DMS114 treated with DMSO at 0.1 percent for 48 hours (cell line): ENCODE measurements at regions not wholly inside any gene's neighbourhood (a gene's known extent, or its start where the extent isn't known, plus 50 kb on each side); places are given as distances from the start of the nearest gene placed in this dataset.
"Not testable (repeated sequence)": the region's sequence is repeated elsewhere in the genome, so short reads cannot be mapped to it uniquely, and the experiment has no call there.

ENCODE experiments used
- DNase-seq: peaks from one replicate; lab custom pipeline; 2025; ENCODE audit not compliant: unreplicated experiment; lab: John Stamatoyannopoulos, UW

DNA sequence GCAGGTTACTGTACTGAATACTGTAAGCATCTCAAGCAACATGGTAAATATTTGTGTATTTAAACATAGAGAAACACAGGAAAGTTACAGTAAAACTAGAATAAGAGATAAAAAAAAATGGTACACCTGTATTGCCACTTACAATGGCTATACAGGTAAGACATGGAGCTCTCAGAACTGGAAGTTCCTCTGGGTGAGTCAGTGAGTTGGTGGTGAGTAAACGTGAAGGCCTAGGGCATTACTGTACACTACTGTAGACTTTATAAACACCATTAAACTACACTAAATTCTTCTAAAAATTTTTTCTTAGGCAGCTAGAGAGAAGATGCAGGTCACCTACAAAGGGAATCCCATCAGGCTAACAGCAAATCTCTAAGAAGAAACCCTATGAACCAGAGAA lies 872.9 kb downstream of the TAF11L14 start:
- no peak for DNase-seq

DNA sequence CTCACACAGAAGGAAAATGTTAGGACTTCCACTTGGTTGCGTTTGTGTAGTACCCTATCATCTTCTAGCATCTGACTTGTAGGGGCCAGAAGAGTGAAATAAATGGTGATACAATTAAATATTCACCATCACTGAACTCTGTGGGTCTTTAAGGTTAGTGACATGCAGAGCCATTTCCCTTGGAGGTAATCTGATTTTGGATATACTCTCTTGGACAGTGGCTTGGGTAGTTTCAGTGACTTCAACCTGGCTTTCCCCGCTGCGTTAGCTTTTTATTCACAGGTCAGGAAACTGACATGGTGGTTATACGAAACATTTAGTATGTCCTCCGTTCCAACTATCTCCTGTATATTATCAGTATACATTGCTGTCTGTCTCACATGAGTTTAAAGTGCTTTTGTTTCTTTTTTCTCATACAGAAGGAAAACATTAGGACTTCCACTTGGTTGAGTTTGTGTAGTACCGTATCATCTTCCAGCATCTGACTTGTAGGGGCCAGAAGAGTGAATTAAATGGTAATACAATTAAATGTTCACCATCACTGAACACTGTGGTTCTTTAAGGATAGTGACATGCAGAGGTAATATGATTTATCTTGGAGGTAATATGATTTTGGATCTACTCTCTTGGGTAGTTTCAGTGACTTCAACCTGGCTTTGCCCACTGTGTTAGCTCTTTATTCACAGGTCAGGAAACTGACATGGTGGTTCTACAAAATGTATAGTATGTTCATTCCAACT lies 883.6 kb downstream of the TAF11L14 start:
- no peak for DNase-seq

DNA sequence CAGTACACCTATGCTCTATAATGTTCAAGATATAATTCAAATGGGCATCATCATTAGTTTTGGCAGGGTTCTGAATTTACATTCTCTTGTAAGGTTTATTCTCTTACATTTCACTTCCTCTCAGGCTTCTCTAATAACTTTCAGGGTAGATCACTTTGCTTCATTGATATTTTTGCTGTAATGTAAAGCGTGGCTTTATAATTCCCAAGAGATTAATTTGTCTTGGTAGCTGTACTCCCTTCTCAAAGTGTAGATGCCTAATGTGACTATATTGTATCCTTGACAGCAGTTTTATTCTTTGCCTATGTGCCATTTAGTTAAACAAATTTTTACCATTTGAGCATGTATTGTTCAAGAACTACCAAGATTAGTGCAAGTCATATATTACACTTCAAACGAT lies 889.1 kb downstream of the TAF11L14 start:
- no peak for DNase-seq

DNA sequence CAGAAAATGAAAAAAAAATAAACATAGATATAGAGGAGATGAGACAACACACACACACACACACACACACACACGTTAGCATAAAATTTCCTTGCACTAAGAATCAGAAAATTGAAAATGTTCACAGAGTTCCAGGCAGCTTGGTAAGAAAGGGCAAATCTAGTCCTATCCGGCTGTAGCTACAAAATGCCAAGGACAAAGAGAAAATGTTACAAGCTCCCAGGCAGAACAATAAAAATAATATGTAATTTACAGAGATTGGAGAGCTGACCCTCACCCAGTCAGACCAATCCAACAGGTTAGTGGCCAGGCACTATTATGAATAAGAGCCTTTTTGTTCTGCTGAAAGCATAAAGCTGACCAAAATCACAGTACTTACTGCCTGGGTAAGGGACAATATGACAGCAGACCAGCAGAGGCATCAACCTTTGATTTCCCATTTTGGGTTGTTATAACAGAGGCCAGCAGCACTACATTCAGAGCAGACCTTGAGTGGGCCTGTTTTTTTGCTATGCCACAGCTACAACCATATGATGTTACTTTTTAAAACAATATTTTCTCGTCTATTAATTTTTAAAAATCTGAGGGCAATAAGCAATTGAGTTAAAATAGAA lies 892.6 kb downstream of the TAF11L14 start:
- DNase-seq: no peak

DNA sequence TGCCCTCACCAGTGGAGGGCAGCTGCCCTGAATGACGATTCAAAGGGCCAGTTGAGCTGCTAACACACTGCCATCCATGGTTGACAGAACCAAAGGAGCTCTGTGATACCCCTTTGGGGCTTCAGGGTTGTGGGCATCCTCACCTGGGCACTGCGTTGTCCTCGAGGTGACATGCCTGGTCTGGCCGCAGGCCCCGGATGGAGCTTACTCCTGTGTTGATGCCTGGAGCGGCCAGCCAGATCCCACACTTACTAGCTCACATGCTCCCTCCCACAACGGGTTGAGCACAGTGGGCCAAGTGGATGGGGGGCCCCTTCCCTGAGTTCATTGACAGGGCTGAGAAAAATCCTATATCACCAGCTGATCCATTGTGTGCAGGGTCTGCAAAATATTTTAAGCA lies 898.9 kb downstream of the TAF11L14 start:
- DNase-seq: no peak

DNA sequence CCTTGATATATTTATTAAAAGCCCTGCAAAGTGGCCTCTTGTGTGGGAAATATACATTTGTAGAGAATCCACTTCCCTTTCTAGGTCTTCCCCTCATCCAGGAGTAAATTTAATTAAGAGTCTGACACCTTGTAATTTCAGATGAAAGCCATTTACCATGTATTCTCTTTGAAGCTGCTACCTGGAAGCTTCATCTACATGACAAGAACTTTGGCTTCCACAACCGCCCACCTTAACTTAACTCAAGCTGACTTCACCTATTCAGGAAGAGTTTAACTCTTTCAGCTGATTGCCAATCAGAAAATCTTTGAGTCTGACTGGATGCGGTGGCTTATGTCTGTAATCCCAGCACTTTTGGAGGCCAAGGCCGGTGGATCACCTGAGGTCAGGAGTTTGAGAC lies 899.9 kb downstream of the TAF11L14 start:
- no peak for DNase-seq

DNA sequence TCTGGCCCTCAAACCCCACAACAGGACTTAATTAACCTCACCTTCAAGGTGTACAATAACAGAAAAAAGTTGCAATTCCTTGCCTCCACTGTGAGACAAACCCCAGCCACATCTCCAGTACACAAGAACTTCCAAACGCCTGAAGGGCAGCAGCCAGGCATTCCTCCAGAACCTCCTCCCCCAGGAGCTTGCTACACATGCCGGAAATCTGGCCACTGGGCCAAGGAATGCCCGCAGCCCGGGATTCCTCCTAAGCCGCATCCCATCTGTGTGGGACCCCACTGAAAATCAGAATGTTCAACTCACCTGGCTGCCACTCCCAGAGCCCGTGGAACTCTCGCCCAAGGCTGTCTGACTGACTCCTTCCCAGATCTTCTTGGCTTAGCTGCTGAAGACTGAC lies 901.5 kb downstream of the TAF11L14 start:
- not testable (repeated sequence) for DNase-seq

DNA sequence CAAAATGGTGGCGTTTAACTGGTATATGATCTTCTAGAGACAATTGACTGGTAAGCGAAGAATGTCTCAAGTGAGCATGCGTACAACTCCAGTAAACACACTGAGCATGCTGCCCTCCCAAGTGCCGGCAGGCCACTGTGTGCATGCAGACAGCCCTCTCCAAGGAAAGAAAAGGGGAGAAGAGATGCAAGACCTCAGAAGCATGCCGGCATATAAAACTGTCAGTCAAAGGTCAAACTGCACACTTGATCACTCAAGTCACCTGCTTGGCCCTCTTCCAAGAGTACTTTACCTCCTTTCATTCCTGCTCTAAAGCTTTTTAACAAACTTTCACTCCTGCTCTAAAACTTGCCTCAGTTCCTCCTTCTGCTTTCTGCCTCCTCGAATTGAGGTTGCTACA lies 910.2 kb downstream of the TAF11L14 start:
- no peak for DNase-seq

DNA sequence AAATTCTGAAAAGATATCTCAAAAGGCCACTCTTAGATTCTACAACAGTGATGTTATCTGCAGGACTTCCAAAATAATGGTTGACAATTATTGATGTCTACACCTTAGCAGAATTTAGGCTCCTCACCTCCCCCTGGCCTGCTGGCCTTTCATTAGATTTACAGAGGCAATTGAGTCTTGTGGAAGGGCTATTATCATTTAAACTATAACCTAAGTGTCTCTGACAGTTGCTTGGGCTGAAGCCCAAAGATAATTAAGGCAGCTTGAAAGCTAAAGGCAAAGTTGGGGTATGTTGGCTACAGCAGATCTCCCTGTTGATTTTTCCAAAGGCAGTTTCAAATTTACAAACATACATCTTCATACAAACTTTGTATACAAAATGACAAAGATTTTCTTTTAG lies 912.3 kb downstream of the TAF11L14 start:
- no peak for DNase-seq

DNA sequence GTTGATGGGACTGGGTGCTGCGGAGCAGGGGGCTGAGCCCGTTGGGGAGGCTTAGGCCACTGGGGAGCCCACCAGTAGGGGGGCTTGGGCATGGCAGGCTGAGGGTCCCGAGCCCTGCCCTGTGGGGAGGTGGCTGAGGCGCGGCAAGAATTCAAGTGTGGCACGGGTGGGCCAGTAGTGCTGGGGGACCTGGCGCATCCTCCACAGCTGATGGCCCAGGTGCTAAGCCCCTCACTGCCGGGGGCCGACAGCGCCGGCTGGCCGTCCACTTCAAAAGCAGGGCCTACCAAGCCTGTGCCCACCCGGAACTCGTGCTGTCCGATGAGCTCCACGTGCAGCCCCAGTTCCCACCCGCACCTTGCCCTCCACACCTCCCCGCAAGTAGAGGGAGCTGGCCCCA lies 917.5 kb downstream of the TAF11L14 start:
- no peak for DNase-seq

DNA sequence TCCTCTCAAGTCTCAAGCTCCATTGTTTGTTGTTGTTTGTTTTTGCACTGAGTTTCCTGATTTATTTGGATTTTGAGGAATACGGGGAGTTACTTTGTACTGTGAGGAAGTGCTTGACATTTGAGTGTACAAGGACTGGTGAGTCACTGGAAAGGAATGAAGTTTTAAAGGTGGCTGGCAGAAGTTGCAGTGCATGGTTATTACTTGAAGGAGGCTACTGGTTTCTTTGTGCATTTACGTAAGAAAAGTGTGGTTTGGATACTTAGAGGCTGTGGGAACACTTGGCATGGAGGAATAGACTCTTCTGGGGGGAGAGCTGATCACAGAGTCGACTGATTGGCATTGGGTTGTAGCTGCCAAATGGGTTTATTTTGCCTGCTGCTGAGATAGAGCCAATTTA lies 919.0 kb downstream of the TAF11L14 start:
- no peak for DNase-seq

DNA sequence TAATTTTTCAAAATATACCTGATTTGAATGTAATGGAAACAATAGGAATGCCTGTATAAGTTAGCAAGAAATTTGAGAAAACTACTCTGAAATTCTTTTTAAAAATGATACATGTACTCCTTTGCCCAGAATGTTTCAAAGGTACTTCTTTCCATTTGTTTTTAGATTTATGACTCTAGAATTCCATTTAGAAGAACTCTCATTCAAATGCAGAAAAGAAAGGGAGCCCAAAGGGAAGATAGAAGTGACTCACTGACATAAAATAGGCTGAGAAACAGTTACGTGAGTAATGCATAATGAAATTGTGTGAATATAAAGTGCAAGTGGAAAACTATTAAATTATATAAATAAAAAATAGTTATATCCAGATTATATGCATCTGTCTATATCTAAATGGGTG lies 926.3 kb downstream of the TAF11L14 start:
- no peak for DNase-seq

DNA sequence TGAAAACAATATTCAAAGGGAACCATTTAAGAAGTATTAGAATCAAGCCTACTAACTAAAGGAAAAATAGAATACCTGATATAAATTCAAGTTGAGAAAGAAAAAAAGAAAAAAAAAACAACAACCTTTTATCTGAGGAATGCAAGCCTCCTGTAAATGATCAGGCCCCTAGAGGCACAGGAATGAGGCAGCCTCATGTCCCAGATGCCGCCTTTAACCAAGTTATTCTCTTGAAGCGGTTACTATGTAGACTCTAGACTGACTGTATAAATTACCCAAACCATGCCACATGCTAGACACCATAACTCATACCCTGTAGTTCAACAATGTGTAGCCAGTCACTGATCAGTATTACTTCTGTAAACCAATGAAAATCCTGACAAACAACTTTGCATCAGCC lies 929.6 kb downstream of the TAF11L14 start:
- no peak for DNase-seq

DNA sequence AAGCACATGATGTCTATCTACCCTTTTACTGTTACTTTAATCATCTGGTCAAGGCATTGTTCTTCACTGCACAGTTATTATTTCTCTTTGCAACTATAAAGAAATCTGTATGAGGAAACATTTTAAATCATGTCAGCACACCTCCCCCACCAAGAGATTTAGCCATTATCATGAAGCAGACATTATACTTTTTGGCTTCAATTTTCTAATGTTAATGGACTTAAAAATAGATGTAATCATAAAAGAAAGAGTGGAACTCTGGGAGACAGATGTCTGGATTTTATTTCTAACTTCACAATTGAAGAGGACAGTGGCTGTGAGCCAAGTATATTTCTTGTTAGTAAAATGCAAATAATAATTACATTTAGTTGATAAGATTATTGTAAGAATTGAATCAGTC lies 932.4 kb downstream of the TAF11L14 start:
- no peak for DNase-seq

DNA sequence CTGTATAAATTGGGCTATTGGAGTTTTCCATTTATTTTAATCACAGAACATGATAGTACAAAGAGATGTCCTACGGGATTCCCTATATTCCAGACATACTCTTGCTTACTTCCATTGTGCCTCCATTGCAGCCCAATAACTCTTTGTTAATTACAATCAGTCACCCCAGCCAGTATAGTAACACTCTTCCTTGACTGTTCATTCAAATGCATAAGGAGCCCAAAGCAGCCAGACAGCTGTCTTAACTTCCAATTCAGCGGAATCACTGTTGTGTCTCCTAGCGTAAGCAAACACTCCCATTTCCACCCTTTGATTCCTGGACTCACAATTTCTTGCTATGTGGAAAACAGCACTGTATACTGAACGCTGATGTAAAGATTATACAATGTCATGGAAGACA lies 942.3 kb downstream of the TAF11L14 start:
- no peak for DNase-seq

DNA sequence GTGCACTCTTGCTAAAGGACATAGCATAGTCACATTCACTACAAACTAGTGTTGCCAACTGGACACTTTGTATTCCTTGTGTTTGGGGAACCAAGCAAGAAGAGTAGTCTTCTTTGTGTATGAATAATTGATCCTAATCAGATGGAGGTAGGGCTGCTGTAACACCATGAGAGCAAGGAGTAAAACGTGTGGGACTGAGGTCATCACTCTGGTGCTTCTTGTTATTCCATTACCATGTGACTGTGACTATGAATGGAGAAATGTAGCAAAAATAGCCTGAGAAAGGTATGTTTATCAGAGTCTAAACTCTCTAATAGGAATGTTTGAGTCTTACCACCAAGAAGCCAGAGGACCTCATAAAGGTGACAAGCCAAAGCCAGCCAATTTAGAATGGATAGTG lies 966.9 kb downstream of the TAF11L14 start:
- DNase-seq: no peak

DNA sequence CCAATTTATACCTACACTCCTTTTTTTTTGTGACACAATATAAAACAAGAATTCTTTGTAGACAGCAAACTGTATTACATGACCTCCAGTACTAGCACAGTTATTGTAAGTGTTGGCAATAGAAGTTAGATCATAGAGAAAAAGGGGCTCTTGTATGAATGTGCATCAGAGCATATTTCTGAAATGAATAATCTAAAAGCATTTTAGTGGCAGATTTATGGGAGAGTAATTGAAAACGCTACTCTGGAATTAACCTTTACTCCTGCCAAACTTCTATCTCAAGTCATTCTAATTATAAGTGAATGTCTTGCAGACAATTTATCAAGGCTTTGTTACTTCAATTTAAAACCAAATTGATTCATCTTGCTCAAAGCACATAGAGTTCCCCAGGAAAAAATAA lies 968.1 kb downstream of the TAF11L14 start:
- DNase-seq: no peak

DNA sequence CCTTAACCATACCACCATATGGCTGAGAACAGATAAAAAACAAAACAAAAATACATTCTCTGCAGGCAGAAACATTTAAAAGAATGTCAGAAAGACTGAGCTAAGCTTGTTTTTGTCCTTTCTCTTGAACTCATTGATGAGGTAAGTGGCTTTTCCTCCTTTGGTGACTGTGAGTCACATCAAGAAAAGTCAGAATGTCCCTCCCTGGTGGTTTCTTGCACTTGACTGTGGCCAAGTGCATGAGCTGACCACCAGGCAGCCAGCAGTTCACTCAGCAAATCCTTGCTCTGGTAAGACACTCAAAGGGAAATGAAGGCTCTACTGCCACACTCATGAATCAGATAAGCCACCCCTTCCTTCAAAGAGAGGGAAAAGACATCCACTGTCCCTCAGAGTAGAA lies 970.9 kb downstream of the TAF11L14 start:
- DNase-seq: no peak

DNA sequence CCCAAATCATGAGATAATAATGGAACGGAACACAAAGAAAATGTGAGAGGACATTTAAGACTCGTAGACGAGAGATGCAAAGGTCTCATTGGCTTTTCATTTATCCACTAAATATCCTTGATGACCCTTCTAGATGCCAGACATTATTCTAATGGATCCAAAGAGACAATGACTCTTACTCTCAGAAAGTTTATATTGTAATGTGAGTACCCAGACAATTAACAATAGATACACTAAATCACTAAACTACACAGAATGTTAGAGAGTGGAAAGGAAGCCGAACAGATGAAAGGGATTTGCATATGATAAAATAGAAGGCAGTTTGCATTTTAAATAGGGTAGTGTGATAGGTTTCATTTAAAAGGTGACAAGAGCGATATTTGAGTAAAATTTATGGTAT lies 973.3 kb downstream of the TAF11L14 start:
- no peak for DNase-seq

DNA sequence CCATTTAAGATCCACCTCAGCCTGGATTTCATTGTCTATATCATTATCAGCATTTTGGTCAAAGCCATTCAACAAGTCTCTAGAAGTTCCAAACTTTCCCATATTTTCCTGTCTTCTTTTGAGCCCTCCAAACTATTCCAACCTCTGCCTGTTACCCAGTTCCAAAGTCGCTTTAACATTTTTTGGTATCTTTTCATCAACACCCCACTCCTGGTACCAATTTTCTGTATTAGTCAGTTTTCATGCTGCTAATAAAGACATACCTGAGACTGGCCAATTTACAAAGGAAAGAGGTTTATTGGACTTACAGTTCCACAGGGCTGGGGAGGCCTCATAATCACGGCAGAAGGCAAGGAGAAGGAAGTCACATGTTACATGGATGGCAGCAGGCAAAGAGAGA lies 982.9 kb downstream of the TAF11L14 start:
- not testable (repeated sequence) for DNase-seq

DNA sequence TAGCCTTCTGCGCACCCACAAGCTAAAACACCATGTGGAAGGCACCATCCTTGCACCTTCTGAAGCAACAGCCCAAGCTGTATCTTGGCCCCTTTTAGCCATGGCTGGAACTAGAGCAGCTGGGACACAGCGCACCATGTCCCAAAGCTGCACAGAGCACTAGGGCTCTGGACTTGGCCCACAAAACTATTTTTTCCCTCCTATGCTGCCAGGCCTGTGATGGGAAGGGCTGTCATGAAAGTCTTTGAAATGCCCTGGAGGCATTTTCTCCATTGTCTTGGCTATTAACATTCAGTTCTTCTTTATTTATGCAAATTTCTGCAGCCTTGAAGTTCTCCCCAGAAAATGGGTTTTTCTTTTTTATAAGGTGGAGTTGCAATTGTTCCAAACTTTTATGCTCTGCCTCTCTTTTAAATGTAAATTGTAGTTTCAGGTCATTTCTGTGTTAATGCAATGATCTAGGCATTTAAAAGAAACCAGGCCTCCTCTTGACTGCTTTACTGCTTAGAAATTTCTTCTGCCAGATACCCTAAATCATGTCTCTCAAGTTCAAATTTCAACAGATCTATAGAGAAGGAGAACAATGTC lies 996.3 kb downstream of the TAF11L14 start:
- no peak for DNase-seq

DNA sequence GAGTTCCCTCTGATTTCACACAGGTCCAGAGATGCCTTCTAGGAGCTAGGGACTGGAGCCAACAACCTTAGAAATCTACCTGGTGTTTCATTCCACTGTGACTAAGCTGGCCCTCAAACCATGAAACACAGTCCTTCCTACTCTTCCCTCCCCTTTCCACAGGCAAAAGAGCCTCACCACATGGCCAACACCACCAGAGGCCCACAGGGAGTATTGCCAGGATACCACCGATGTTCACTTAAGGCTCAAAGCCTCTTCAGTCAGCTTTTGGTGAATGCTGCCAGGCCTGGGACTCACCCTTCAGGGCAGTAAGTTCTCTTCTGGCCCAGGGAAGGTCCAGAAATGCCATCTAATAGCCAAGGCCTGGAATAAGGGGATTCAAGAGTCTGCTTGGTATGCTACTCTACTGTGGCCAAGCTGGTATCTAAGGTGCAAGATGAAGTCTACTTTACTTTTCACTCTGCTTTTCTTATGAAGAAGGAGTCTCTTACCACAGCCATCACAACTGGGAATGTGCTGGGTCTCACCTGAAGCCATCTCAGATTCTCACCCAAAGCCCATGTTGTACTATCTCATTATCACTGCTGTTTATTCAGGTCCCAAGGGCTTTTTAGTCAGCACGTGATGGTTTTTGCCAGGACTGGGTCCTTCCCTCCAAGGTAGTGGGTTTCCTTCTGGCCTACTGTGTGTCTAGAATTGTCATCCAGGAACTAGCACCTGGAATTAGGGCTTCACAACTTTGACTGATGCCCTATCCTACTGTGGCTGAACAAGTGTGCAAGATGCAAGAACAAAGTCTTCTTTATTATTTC lies 1018.4 kb downstream of the TAF11L14 start:
- no peak for DNase-seq
